SK-N-SH treated with all-trans-retinoic acid at 6 μM for 48 hours (cell line): ENCODE measurements at regions not wholly inside any gene's neighbourhood (a gene's known extent, or its start where the extent isn't known, plus 50 kb on each side); places are given as distances from the start of the nearest gene placed in this dataset.

Source experiments
- ATAC-seq: fragments of 200-7000 bp; cut with Tn5 transposase; 3 replicates; pipeline ENCODE4 v1.9.1; 2020; ENCODE audit warnings: mild to moderate bottlenecking, moderate library complexity
- ARNTL ChIP-seq: fragments of 450-650 bp; formaldehyde crosslinking; IDR thresholded peaks from 2 replicates; pipeline ENCODE4 v1.5.0; 2020; ENCODE audit warnings: low read depth, mild to moderate bottlenecking, moderate library complexity, borderline replicate concordance
- BACH2 ChIP-seq: fragments of 250-450 bp; sonication (Bioruptor Pico); IDR thresholded peaks from 2 replicates; pipeline ENCODE4 v1.9.0; 2021; ENCODE audit warnings: mild to moderate bottlenecking, borderline replicate concordance
- CREB5 ChIP-seq: fragments of 250-450 bp; sonication (Bioruptor Pico); IDR thresholded peaks from 2 replicates; pipeline ENCODE4 v1.5.1; 2020; ENCODE audit warnings: low read depth, mild to moderate bottlenecking, moderate library complexity
- CSDC2 ChIP-seq: fragments of 250-450 bp; sonication (Bioruptor Pico); IDR thresholded peaks from 2 replicates; pipeline ENCODE4 v1.5.0; 2020; ENCODE audit warnings: mild to moderate bottlenecking, moderate library complexity
- ESRRG ChIP-seq: fragments of 250-450 bp; sonication (Bioruptor Pico); IDR thresholded peaks from 2 replicates; pipeline ENCODE4 v1.6.1; 2021; ENCODE audit warnings: mild to moderate bottlenecking
- GLIS3 ChIP-seq: fragments of 250-450 bp; sonication (Bioruptor Pico); IDR thresholded peaks from 2 replicates; pipeline ENCODE4 v1.5.0; 2020; ENCODE audit warnings: mild to moderate bottlenecking, moderate library complexity
- ISL1 ChIP-seq: fragments of 250-450 bp; sonication (Bioruptor Pico); IDR thresholded peaks from 2 replicates; pipeline ENCODE4 v2.1.2; 2022; ENCODE audit warnings: mild to moderate bottlenecking, moderate library complexity
- PPARA ChIP-seq: fragments of 250-450 bp; sonication (Bioruptor Pico); IDR thresholded peaks from 2 replicates; pipeline ENCODE4 v1.5.0; 2020; ENCODE audit warnings: mild to moderate bottlenecking, borderline replicate concordance
- RARB ChIP-seq: fragments of 250-450 bp; sonication (Bioruptor Pico); IDR thresholded peaks from 2 replicates; pipeline ENCODE4 v1.8.0; 2021; ENCODE audit warnings: mild to moderate bottlenecking, moderate library complexity
- SNAI2 ChIP-seq: fragments of 250-450 bp; sonication (Bioruptor Pico); IDR thresholded peaks from 2 replicates; pipeline ENCODE4 v1.5.0; 2020; ENCODE audit warnings: mild to moderate bottlenecking, moderate library complexity
- TCF4 ChIP-seq: fragments of 250-450 bp; sonication (Bioruptor Pico); IDR thresholded peaks from 2 replicates; pipeline ENCODE4 v1.8.0; 2021; ENCODE audit warnings: mild to moderate bottlenecking, moderate library complexity, borderline replicate concordance
- TOX ChIP-seq: fragments of 250-450 bp; sonication (Bioruptor Pico); IDR thresholded peaks from 2 replicates; pipeline ENCODE4 v1.8.0; 2021; ENCODE audit warnings: mild to moderate bottlenecking, moderate library complexity, borderline replicate concordance
- ZC3H10 ChIP-seq: fragments of 250-450 bp; sonication (Bioruptor Pico); IDR thresholded peaks from 2 replicates; pipeline ENCODE4 v1.5.1; 2021; ENCODE audit warnings: mild to moderate bottlenecking, moderate library complexity
- ZFP3 ChIP-seq: fragments of 250-450 bp; sonication (Bioruptor Pico); IDR thresholded peaks from 2 replicates; pipeline ENCODE4 v1.5.0; 2020; ENCODE audit warnings: mild to moderate bottlenecking, moderate library complexity
- ZFP30 ChIP-seq: fragments of 450-650 bp; formaldehyde crosslinking; IDR thresholded peaks from 2 replicates; pipeline ENCODE4 v1.5.0; 2022; ENCODE audit warnings: mild to moderate bottlenecking, moderate library complexity
- ZNF565 ChIP-seq: fragments of 450-650 bp; formaldehyde crosslinking; conservative IDR thresholded peaks from 2 replicates; pipeline ENCODE4 v1.5.0; 2020; ENCODE audit warnings: low read depth, mild to moderate bottlenecking, moderate library complexity
- ZNF70 ChIP-seq: fragments of 450-650 bp; formaldehyde crosslinking; IDR thresholded peaks from 2 replicates; pipeline ENCODE4 v1.5.0; 2020; ENCODE audit warnings: mild to moderate bottlenecking, moderate library complexity
- ZNF8 ChIP-seq: fragments of 450-650 bp; formaldehyde crosslinking; IDR thresholded peaks from 2 replicates; pipeline ENCODE4 v1.5.0; 2020; ENCODE audit warnings: mild to moderate bottlenecking, moderate library complexity
- TF ChIP-seq, protein P1 (sequence below): fragments of 250-450 bp; sonication (Bioruptor Pico); IDR thresholded peaks from 2 replicates; pipeline ENCODE4 v1.5.1; 2021; ENCODE audit warnings: mild to moderate bottlenecking, moderate library complexity
- TF ChIP-seq, protein P2 (sequence below): fragments of 250-450 bp; sonication (Bioruptor Pico); IDR thresholded peaks from 2 replicates; pipeline ENCODE4 v1.8.0; 2021; ENCODE audit warnings: low read depth, mild to moderate bottlenecking, moderate library complexity, borderline replicate concordance
- TF ChIP-seq, protein P3 (sequence below): fragments of 250-450 bp; sonication (Bioruptor Pico); IDR thresholded peaks from 2 replicates; pipeline ENCODE4 v1.5.0; 2020; ENCODE audit warnings: mild to moderate bottlenecking, moderate library complexity

DNA sequence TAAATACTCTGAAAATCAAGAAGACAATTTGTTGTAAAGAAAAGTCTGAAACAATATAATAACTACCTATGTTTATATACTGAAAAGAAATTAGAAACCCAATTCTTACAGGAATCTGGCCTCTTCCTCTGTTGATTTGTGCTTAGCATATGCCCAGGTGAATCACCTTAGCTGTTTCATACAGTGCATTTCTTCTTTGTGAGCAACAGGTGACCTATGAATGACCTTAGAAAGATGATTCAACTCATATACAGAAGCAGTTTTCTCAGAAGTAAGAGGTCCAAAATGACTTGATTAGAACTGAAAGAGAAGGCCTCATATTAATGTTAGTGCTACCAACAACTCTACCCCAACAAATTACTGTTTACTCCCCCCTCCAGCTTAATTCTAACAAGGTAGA is 419.5 kb upstream of the ID4 start (continued):
- TF ChIP-seq BACH2, result no peak
- no peak for TF ChIP-seq ZFP3 (CRISPR knock-in tag)
- TF ChIP-seq ZFP30 (CRISPR knock-in tag), result no peak
- no peak for TF ChIP-seq ISL1 (CRISPR knock-in tag)
- TF ChIP-seq, protein P1, sequence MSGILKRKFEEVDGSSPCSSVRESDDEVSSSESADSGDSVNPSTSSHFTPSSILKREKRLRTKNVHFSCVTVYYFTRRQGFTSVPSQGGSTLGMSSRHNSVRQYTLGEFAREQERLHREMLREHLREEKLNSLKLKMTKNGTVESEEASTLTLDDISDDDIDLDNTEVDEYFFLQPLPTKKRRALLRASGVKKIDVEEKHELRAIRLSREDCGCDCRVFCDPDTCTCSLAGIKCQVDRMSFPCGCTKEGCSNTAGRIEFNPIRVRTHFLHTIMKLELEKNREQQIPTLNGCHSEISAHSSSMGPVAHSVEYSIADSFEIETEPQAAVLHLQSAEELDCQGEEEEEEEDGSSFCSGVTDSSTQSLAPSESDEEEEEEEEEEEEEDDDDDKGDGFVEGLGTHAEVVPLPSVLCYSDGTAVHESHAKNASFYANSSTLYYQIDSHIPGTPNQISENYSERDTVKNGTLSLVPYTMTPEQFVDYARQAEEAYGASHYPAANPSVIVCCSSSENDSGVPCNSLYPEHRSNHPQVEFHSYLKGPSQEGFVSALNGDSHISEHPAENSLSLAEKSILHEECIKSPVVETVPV, result no peak

DNA sequence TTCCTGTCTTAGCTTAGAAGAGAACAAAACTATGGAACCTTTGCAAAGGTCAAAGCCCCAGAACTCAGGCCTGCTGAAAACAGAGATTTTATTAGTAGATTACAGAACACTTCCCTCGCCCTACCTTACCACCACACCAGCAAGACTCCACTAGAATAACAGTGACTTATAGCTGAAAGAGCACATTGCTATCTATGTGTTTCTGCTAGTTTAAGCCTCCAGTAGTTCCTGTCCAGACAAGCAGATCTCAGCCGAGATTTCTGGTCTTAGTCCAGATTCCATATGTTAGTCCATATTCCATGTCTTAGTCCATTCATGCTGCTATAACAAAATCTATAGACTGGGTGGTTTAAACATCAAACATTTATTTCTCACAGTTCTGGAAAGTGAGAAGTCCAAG is 412.3 kb upstream of the ID4 start:
- no peak for ATAC-seq
- TF ChIP-seq GLIS3 (CRISPR knock-in tag), result no peak
- TF ChIP-seq ESRRG (CRISPR knock-in tag), result no peak
- TF ChIP-seq BACH2, result no peak
- no peak for TF ChIP-seq ZC3H10 (CRISPR knock-in tag)
- TF ChIP-seq TCF4, result no peak
- TF ChIP-seq ARNTL, result no peak

DNA sequence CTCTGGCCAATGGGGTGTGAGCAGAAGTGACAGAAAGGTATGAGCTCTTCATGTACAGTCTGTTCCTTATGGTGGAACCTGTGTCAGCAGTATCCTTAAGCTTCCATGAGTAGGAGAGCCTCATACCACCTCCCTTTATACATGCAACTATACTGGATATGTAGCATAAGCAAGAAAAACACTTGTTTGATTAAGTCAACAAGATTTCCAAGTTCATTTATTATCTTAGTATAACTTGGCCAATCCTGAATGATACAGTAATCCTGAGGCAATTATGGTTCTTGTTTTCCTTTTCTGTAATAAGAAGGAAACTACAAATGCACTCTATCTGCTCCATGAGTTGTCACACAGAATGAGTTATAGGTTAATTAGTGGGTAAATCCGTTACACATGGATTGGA is 409.6 kb upstream of the ID4 start:
- TF ChIP-seq ZFP30 (CRISPR knock-in tag), result no peak
- TF ChIP-seq CREB5 (CRISPR knock-in tag), result no peak
- TF ChIP-seq, protein P2, sequence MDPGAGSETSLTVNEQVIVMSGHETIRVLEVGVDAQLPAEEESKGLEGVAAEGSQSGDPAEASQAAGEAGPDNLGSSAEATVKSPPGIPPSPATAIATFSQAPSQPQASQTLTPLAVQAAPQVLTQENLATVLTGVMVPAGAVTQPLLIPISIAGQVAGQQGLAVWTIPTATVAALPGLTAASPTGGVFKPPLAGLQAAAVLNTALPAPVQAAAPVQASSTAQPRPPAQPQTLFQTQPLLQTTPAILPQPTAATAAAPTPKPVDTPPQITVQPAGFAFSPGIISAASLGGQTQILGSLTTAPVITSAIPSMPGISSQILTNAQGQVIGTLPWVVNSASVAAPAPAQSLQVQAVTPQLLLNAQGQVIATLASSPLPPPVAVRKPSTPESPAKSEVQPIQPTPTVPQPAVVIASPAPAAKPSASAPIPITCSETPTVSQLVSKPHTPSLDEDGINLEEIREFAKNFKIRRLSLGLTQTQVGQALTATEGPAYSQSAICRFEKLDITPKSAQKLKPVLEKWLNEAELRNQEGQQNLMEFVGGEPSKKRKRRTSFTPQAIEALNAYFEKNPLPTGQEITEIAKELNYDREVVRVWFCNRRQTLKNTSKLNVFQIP (CRISPR knock-in tag), result no peak
- no peak for TF ChIP-seq TOX
- TF ChIP-seq TCF4, result no peak
- TF ChIP-seq RARB (CRISPR knock-in tag), result no peak
- TF ChIP-seq ZNF70 (CRISPR knock-in tag), result no peak
- TF ChIP-seq SNAI2 (CRISPR knock-in tag), result no peak
- TF ChIP-seq, all 23 proteins: peak for 0
- no peak for ATAC-seq

DNA sequence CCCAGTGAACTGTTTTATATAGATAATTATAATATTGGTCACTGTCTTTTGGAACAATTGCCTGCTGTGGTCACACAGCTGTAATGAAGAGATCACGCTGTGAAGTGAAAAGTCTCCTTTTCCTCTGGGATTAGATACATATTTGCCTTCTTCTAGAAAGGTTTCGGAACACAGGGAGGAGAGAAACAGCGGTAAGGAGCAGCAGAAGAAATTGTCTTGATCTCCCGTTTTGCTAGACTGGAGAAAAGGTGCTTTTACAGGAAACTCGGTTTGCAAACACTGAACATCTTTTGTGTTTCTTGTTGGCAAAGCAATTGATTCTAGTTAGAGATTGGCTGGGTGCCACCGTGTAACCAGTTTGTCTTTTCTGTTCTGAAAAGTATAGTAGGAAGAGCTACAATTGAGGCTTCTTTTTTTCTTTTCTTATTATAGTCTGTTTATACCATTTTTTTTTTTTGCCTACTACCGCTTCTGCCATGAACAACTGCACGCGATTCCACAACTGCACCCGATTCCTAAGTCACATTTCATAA is 404.1 kb upstream of the ID4 start:
- TF ChIP-seq TCF4, result no peak
- TF ChIP-seq ZFP3 (CRISPR knock-in tag), result no peak
- TF ChIP-seq, protein P3, sequence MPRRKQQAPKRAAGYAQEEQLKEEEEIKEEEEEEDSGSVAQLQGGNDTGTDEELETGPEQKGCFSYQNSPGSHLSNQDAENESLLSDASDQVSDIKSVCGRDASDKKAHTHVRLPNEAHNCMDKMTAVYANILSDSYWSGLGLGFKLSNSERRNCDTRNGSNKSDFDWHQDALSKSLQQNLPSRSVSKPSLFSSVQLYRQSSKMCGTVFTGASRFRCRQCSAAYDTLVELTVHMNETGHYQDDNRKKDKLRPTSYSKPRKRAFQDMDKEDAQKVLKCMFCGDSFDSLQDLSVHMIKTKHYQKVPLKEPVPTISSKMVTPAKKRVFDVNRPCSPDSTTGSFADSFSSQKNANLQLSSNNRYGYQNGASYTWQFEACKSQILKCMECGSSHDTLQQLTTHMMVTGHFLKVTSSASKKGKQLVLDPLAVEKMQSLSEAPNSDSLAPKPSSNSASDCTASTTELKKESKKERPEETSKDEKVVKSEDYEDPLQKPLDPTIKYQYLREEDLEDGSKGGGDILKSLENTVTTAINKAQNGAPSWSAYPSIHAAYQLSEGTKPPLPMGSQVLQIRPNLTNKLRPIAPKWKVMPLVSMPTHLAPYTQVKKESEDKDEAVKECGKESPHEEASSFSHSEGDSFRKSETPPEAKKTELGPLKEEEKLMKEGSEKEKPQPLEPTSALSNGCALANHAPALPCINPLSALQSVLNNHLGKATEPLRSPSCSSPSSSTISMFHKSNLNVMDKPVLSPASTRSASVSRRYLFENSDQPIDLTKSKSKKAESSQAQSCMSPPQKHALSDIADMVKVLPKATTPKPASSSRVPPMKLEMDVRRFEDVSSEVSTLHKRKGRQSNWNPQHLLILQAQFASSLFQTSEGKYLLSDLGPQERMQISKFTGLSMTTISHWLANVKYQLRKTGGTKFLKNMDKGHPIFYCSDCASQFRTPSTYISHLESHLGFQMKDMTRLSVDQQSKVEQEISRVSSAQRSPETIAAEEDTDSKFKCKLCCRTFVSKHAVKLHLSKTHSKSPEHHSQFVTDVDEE (CRISPR knock-in tag), result no peak
- TF ChIP-seq, all 23 proteins: peak for 0
- ATAC-seq, result no peak

- ATAC-seq, result no peak
- TF ChIP-seq CSDC2 (CRISPR knock-in tag), result no peak
- no peak for TF ChIP-seq ZFP3 (CRISPR knock-in tag)
- TF ChIP-seq, protein P1, result no peak
- TF ChIP-seq CREB5 (CRISPR knock-in tag), result no peak
- TF ChIP-seq ARNTL, result no peak
- TF ChIP-seq, protein P2 (CRISPR knock-in tag), result no peak
- no peak for TF ChIP-seq ZNF8 (CRISPR knock-in tag)
- no peak for TF ChIP-seq SNAI2 (CRISPR knock-in tag)
- TF ChIP-seq ZNF565, result no peak
- TF ChIP-seq ZC3H10 (CRISPR knock-in tag), result no peak
- TF ChIP-seq GLIS3 (CRISPR knock-in tag), result no peak
- TF ChIP-seq ZNF70 (CRISPR knock-in tag), result no peak
- TF ChIP-seq PPARA (CRISPR knock-in tag), result no peak
- TF ChIP-seq TCF4, result no peak
Observed at GRCh38 chr6:19434065-19434464, 403.1 kb upstream of the ID4 start.
